ENCODE measurements at regions not wholly inside any gene's neighbourhood (a gene's known extent, or its start where the extent isn't known, plus 50 kb on each side); places are given as distances from the start of the nearest gene placed in this dataset.

DNA sequence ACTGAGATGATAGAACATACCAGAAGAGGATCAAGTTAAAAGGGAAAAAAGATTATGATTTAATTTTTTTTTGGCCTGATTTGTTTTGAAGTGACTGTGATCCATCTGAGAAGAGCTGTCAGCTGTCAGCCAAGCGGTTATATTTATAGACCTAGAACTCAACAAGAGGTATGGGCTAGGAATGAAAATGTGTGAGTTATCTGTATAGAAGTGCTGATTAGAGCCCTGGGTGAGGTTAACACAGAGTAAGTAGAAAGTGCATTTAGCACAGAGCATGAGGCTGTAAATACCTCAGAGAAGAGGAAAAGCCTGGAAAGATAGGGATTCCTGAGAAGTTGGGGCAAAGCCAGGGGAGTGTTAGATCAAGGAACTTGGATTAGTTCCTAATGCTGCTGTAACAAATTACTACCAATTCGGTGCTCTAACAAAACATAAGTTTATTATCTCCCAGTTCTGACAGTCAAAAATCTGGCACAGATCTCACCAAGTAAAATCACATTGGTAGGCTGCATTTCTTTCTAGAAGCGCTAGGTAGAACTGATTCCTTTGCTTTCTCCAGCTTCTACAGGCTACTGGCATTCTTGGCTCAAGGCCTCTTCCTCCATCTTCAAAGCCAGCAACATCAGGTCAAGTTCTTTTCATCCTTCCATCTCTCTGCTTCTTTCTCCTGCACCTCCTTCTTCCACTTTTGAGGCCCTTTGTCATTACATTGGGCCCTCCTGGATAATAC, 197.4 kb upstream of the SPHKAP start (continued):
- TF ChIP-seq, protein P1, sequence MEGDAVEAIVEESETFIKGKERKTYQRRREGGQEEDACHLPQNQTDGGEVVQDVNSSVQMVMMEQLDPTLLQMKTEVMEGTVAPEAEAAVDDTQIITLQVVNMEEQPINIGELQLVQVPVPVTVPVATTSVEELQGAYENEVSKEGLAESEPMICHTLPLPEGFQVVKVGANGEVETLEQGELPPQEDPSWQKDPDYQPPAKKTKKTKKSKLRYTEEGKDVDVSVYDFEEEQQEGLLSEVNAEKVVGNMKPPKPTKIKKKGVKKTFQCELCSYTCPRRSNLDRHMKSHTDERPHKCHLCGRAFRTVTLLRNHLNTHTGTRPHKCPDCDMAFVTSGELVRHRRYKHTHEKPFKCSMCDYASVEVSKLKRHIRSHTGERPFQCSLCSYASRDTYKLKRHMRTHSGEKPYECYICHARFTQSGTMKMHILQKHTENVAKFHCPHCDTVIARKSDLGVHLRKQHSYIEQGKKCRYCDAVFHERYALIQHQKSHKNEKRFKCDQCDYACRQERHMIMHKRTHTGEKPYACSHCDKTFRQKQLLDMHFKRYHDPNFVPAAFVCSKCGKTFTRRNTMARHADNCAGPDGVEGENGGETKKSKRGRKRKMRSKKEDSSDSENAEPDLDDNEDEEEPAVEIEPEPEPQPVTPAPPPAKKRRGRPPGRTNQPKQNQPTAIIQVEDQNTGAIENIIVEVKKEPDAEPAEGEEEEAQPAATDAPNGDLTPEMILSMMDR (IDR thresholded peaks at IDR 0.05; ENCODE audit: low read depth, low read length, missing input control): no peak
- TF ChIP-seq FOXA2 (IDR thresholded peaks at IDR 0.05) (no peak), TAF1 (conservative IDR thresholded peaks at IDR 0.05) (no peak), SP1 (IDR thresholded peaks at IDR 0.05) (no peak)

DNA sequence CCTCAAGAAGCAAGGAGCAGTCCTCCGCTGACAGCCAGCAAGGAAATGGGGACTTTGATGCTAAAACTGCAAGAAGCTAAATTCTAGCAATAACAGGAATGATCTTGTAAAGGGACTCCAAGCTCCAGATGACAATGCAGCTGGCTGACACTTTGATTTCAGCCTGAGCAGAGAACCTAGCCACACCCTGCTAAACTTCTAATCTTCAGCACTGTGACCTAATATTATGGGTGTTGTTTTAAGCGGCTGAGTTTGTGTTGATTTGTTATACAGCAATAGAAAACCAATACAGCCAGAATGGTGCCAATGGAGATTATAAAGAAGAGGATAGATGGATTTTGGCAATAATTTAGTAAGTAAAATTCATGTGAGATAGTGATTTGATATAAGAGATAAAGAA, 196.7 kb upstream of the SPHKAP start:
- H3K4me3 ChIP-seq (ENCODE audit: low read depth in 1 of 3, low read length in 3 of 3): no peak overlapping the region
- H3K4me1 ChIP-seq (ENCODE audit: control insufficient read depth in 4 of 4, insufficient read depth in 4 of 4, low read length in 3 of 4): no peaks in the 10 kb centered on the region
- H3K36me3 ChIP-seq (ENCODE audit: control insufficient read depth in 4 of 4, insufficient read depth in 3 of 4, low read depth in 1 of 4, low read length in 3 of 4): no peaks in the 10 kb centered on the region
- H3K9ac ChIP-seq (ENCODE audit: low read depth in 1 of 2, low read length in 2 of 2): no peak overlapping the region
- H3K27ac ChIP-seq (ENCODE audit: low read depth in 1 of 2, low read length in 2 of 2): no peak overlapping the region
- H3K9me3 ChIP-seq (ENCODE audit: control insufficient read depth in 4 of 4, low read length in 3 of 4): no peaks in the 10 kb centered on the region
- no peak for DNase-seq (ENCODE audit: low spot score)
- TF ChIP-seq, protein P2, sequence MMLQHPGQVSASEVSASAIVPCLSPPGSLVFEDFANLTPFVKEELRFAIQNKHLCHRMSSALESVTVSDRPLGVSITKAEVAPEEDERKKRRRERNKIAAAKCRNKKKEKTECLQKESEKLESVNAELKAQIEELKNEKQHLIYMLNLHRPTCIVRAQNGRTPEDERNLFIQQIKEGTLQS (IDR thresholded peaks at IDR 0.05): no peak
- no peak for TF ChIP-seq GABPA (IDR thresholded peaks at IDR 0.05 in 1 of 2, conservative IDR thresholded peaks at IDR 0.05 in 1 of 2)
- TF ChIP-seq, protein P3, sequence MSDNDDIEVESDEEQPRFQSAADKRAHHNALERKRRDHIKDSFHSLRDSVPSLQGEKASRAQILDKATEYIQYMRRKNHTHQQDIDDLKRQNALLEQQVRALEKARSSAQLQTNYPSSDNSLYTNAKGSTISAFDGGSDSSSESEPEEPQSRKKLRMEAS (IDR thresholded peaks at IDR 0.05): no peak
- no peak for TF ChIP-seq HNF4A (conservative IDR thresholded peaks at IDR 0.05)
- TF ChIP-seq, protein P4, sequence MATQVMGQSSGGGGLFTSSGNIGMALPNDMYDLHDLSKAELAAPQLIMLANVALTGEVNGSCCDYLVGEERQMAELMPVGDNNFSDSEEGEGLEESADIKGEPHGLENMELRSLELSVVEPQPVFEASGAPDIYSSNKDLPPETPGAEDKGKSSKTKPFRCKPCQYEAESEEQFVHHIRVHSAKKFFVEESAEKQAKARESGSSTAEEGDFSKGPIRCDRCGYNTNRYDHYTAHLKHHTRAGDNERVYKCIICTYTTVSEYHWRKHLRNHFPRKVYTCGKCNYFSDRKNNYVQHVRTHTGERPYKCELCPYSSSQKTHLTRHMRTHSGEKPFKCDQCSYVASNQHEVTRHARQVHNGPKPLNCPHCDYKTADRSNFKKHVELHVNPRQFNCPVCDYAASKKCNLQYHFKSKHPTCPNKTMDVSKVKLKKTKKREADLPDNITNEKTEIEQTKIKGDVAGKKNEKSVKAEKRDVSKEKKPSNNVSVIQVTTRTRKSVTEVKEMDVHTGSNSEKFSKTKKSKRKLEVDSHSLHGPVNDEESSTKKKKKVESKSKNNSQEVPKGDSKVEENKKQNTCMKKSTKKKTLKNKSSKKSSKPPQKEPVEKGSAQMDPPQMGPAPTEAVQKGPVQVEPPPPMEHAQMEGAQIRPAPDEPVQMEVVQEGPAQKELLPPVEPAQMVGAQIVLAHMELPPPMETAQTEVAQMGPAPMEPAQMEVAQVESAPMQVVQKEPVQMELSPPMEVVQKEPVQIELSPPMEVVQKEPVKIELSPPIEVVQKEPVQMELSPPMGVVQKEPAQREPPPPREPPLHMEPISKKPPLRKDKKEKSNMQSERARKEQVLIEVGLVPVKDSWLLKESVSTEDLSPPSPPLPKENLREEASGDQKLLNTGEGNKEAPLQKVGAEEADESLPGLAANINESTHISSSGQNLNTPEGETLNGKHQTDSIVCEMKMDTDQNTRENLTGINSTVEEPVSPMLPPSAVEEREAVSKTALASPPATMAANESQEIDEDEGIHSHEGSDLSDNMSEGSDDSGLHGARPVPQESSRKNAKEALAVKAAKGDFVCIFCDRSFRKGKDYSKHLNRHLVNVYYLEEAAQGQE (IDR thresholded peaks at IDR 0.05): no peak
- TF ChIP-seq, protein P5, sequence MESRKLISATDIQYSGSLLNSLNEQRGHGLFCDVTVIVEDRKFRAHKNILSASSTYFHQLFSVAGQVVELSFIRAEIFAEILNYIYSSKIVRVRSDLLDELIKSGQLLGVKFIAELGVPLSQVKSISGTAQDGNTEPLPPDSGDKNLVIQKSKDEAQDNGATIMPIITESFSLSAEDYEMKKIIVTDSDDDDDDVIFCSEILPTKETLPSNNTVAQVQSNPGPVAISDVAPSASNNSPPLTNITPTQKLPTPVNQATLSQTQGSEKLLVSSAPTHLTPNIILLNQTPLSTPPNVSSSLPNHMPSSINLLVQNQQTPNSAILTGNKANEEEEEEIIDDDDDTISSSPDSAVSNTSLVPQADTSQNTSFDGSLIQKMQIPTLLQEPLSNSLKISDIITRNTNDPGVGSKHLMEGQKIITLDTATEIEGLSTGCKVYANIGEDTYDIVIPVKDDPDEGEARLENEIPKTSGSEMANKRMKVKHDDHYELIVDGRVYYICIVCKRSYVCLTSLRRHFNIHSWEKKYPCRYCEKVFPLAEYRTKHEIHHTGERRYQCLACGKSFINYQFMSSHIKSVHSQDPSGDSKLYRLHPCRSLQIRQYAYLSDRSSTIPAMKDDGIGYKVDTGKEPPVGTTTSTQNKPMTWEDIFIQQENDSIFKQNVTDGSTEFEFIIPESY (IDR thresholded peaks at IDR 0.05): no peak
- TF ChIP-seq EGR1 (IDR thresholded peaks at IDR 0.05; ENCODE audit: low read depth in 2 of 2): no peak
- TF ChIP-seq, protein P1 (IDR thresholded peaks at IDR 0.05; ENCODE audit: low read depth, low read length, missing input control): no peak
- no peak for TF ChIP-seq SP1 (IDR thresholded peaks at IDR 0.05)
- TF ChIP-seq TAF1 (conservative IDR thresholded peaks at IDR 0.05): no peak
- TF ChIP-seq NR2F2 (IDR thresholded peaks at IDR 0.05): no peak
- no peak for TF ChIP-seq HNF4G (IDR thresholded peaks at IDR 0.05)
- TF ChIP-seq RXRA (IDR thresholded peaks at IDR 0.05): no peak
- no peak for TF ChIP-seq JUND (IDR thresholded peaks at IDR 0.05)
- TF ChIP-seq FOXA1 (IDR thresholded peaks at IDR 0.05): no peak
- TF ChIP-seq FOXA2 (IDR thresholded peaks at IDR 0.05): no peak
- no peaks in the 10 kb centered on the region for H3K27me3 ChIP-seq (ENCODE audit: control insufficient read depth in 4 of 4, insufficient read depth in 4 of 4, low read length in 3 of 4)
- 75% methylated on average over 2 of the region's 2 CpGs for WGBS

Data from liver (tissue), 8 donors.